H9 (cell line): ENCODE measurements at regions not wholly inside any gene's neighbourhood (a gene's known extent, or its start where the extent isn't known, plus 50 kb on each side); places are given as distances from the start of the nearest gene placed in this dataset.

Experiments
- DNase-seq: peaks from one replicate; pipeline ENCODE4 v3.0.0-alpha.2; 2017
- H2AFZ ChIP-seq: one replicate; pipeline ENCODE4 v1.6.1; 2013; ENCODE audit warnings: mild to moderate bottlenecking, low read length, control low read depth, moderate library complexity
- H2AK5ac ChIP-seq: 2 replicates; pipeline ENCODE4 v1.6.1; 2013; ENCODE audit warnings: low read length, control low read depth, mixed read lengths; ENCODE audit not compliant: insufficient read length
- H2BK120ac ChIP-seq: one replicate; pipeline ENCODE4 v1.6.1; 2013; ENCODE audit warnings: low read depth, mild to moderate bottlenecking, low read length, control low read depth, inconsistent platforms; ENCODE audit not compliant: poor library complexity, severe bottlenecking
- H2BK12ac ChIP-seq: 2 replicates; pipeline ENCODE4 v1.6.1; 2013; ENCODE audit warnings: low read length, control low read depth, mixed read lengths, low read depth; ENCODE audit not compliant: insufficient read length
- H2BK15ac ChIP-seq: 2 replicates; pipeline ENCODE4 v1.6.1; 2013; ENCODE audit warnings: low read depth, low read length, control low read depth
- H2BK20ac ChIP-seq: one replicate; pipeline ENCODE4 v1.6.1; 2013; ENCODE audit warnings: low read depth, mild to moderate bottlenecking, low read length, control low read depth, inconsistent platforms; ENCODE audit not compliant: poor library complexity, severe bottlenecking
- H2BK5ac ChIP-seq: 2 replicates; pipeline ENCODE4 v1.6.1; 2013; ENCODE audit warnings: low read length, control low read depth, mixed read lengths; ENCODE audit not compliant: insufficient read length
- H3K14ac ChIP-seq: 2 replicates; pipeline ENCODE4 v1.6.1; 2013; ENCODE audit warnings: low read length, control low read depth; ENCODE audit not compliant: insufficient read depth
- H3K18ac ChIP-seq: 2 replicates; pipeline ENCODE4 v1.6.1; 2013; ENCODE audit warnings: low read depth, mild to moderate bottlenecking, mixed read lengths, low read length, control low read depth; ENCODE audit not compliant: insufficient read length
- H3K23ac ChIP-seq: 2 replicates; pipeline ENCODE4 v1.6.1; 2013; ENCODE audit warnings: low read length, control low read depth, mixed read lengths, low read depth; ENCODE audit not compliant: insufficient read length
- H3K23me2 ChIP-seq: 2 replicates; pipeline ENCODE4 v1.6.1; 2013; ENCODE audit warnings: low read depth, mild to moderate bottlenecking, mixed read lengths, low read length, control low read depth; ENCODE audit not compliant: insufficient read length, poor library complexity, severe bottlenecking
- H3K27ac ChIP-seq: 2 replicates; pipeline ENCODE4 v1.5.1; 2013; ENCODE audit warnings: low read length, control low read depth, mixed read lengths, low read depth; ENCODE audit not compliant: insufficient read length
- H3K27me3 ChIP-seq: 2 replicates; pipeline ENCODE4 v1.6.1; 2013; ENCODE audit warnings: low read length, control low read depth, inconsistent platforms; ENCODE audit not compliant: insufficient read depth
- H3K4ac ChIP-seq: 2 replicates; pipeline ENCODE4 v1.6.1; 2013; ENCODE audit warnings: low read depth, mild to moderate bottlenecking, control low read depth, inconsistent platforms, low read length, moderate library complexity
- H3K4me1 ChIP-seq: 2 replicates; pipeline ENCODE4 v1.6.1; 2013; ENCODE audit warnings: low read length, control low read depth, inconsistent platforms; ENCODE audit not compliant: insufficient read depth
- H3K4me2 ChIP-seq: 2 replicates; pipeline ENCODE4 v1.6.1; 2013; ENCODE audit warnings: low read length, control low read depth, mixed read lengths; ENCODE audit not compliant: insufficient read length, insufficient read depth
- H3K56ac ChIP-seq: 2 replicates; pipeline ENCODE4 v1.6.1; 2013; ENCODE audit warnings: low read depth, mild to moderate bottlenecking, mixed read lengths, low read length, control low read depth; ENCODE audit not compliant: insufficient read length
- H3K79me1 ChIP-seq: 2 replicates; pipeline ENCODE4 v1.6.1; 2013; ENCODE audit warnings: low read depth, mild to moderate bottlenecking, moderate library complexity, low read length, control low read depth, inconsistent platforms; ENCODE audit not compliant: insufficient read depth, poor library complexity, severe bottlenecking
- H3K79me2 ChIP-seq: 2 replicates; pipeline ENCODE4 v1.6.1; 2013; ENCODE audit warnings: low read length, control low read depth, inconsistent platforms; ENCODE audit not compliant: insufficient read depth
- H3K9ac ChIP-seq: 2 replicates; pipeline ENCODE4 v1.6.1; 2013; ENCODE audit warnings: low read length, control low read depth, mixed read lengths; ENCODE audit not compliant: insufficient read length; ENCODE audit errors: extremely low read depth
- H3K9me3 ChIP-seq: one replicate; pipeline ENCODE4 v1.6.1; 2013; ENCODE audit warnings: low read depth, low read length, inconsistent platforms; ENCODE audit not compliant: control insufficient read depth
- H3T11ph ChIP-seq: one replicate; pipeline ENCODE4 v1.6.1; 2013; ENCODE audit warnings: mild to moderate bottlenecking, low read length, control low read depth, inconsistent platforms
- H4K20me1 ChIP-seq: one replicate; pipeline ENCODE4 v1.6.1; 2013; ENCODE audit not compliant: control insufficient read depth, insufficient read length, insufficient read depth
- H4K5ac ChIP-seq: 2 replicates; pipeline ENCODE4 v1.6.1; 2013; ENCODE audit warnings: low read depth, mild to moderate bottlenecking, mixed read lengths, low read length, control low read depth; ENCODE audit not compliant: insufficient read length
- H4K8ac ChIP-seq: replicated peaks from 2 replicates; pipeline ENCODE4 v1.6.1; 2013; ENCODE audit warnings: low read length, control low read depth, mixed read lengths, low read depth; ENCODE audit not compliant: insufficient read length
- H4K91ac ChIP-seq: 2 replicates; pipeline ENCODE4 v1.6.1; 2013; ENCODE audit warnings: low read depth, mild to moderate bottlenecking, moderate library complexity, mixed read lengths, low read length, control low read depth; ENCODE audit not compliant: insufficient read length
- H3K27ac Mint-ChIP-seq, 3 experiments: 2 replicates in 2 of 3; 3 replicates in 1 of 3; pipeline ENCODE4 v1.8.0; 2020 to 2021; ENCODE audit warnings: mixed read lengths in 3 of 3, mild to moderate bottlenecking in 1 of 3, moderate library complexity in 1 of 3
- H3K27me3 Mint-ChIP-seq: 2 replicates; pipeline ENCODE4 v1.8.0; 2021; ENCODE audit warnings: low read depth, mild to moderate bottlenecking, moderate library complexity, mixed read lengths
- H3K36me3 Mint-ChIP-seq, 3 experiments: 2 replicates in 2 of 3; 3 replicates in 1 of 3; pipeline ENCODE4 v1.8.0; 2020 to 2021; ENCODE audit warnings: low read depth in 3 of 3, mixed read lengths in 3 of 3; ENCODE audit not compliant: insufficient read depth in 1 of 3
- H3K4me1 Mint-ChIP-seq, 2 experiments: 2 replicates each; pipeline ENCODE4 v1.8.0; 2020; ENCODE audit warnings: mixed read lengths in 2 of 2
- H3K4me3 Mint-ChIP-seq, 2 experiments: 2 replicates in 1 of 2; 3 replicates in 1 of 2; pipeline ENCODE4 v1.8.0; 2020 to 2021; ENCODE audit warnings: mild to moderate bottlenecking in 2 of 2, mixed read lengths in 2 of 2, moderate library complexity in 1 of 2
- H3K9me3 Mint-ChIP-seq, 2 experiments: 2 replicates in 1 of 2; 3 replicates in 1 of 2; pipeline ENCODE4 v1.8.0; 2020; ENCODE audit warnings: mild to moderate bottlenecking in 2 of 2, mixed read lengths in 2 of 2, moderate library complexity in 1 of 2
- WGBS: extraction: QIAGEN DNeasy Blood & Tissue Kit; methylation state at CpG from one replicate; pipeline ENCODE4 v1.1.7; 2013; ENCODE audit warnings: missing lambda C conversion rate, low lambda C conversion rate, mixed read lengths; ENCODE audit not compliant: insufficient read length; ENCODE audit errors: extremely low coverage; 5-methylcytosine and 5-hydroxymethylcytosine counted together
- TF ChIP-seq, protein P1 (sequence below): fragments of 200-600 bp; sonication (generic); conservative IDR thresholded peaks from 3 replicates; pipeline ENCODE4 v1.8.0; 2021; ENCODE audit warnings: antibody characterized with exemption, mild to moderate bottlenecking

- Histone ChIP-seq H3K27ac (no peak overlapping the region), H2AK5ac (no peak overlapping the region), H3K4me1 (no peaks in the 10 kb centered on the region), H3K4ac (no peak overlapping the region), H3K9ac (no peak overlapping the region), H4K20me1 (no peaks in the 10 kb centered on the region), H2AFZ (no peak overlapping the region), H2BK12ac (no peak overlapping the region), H3K56ac (no peak overlapping the region), H3K23me2 (no peaks in the 10 kb centered on the region), H4K91ac (no peak overlapping the region), H3K18ac (no peak overlapping the region), H3K79me2 (no peaks in the 10 kb centered on the region), H2BK20ac (no peak overlapping the region), H3T11ph (no peak overlapping the region), H2BK15ac (no peak overlapping the region), H3K23ac (no peak overlapping the region), H3K9me3 (no peaks in the 10 kb centered on the region), H4K8ac (no peak overlapping the region), H3K4me2 (no peak overlapping the region), H3K27me3 (no peaks in the 10 kb centered on the region), H2BK120ac (no peak overlapping the region), H3K14ac (no peak overlapping the region), H3K79me1 (no peaks in the 10 kb centered on the region), H2BK5ac (no peak overlapping the region), H4K5ac (no peak overlapping the region)
- Mint-ChIP-seq H3K27ac (no peak overlapping the region), H3K4me1 (peaks cover 0 to 11% of the 10 kb centered on the region in 2 experiments; a peak in 1 of 4 replicates), H3K36me3 (peaks cover 0 to 2% (median 0%) of the 10 kb centered on the region in 3 experiments; a peak in 2 of 7 replicates), H3K4me3 (no peak overlapping the region), H3K27me3 (0 out of 2 replicates have a peak, but pooled peaks cover 2% of the 10 kb centered on the region), H3K9me3 (peaks cover 0 to 5% of the 10 kb centered on the region in 2 experiments; a peak in 3 of 5 replicates)
- TF ChIP-seq, protein P1, sequence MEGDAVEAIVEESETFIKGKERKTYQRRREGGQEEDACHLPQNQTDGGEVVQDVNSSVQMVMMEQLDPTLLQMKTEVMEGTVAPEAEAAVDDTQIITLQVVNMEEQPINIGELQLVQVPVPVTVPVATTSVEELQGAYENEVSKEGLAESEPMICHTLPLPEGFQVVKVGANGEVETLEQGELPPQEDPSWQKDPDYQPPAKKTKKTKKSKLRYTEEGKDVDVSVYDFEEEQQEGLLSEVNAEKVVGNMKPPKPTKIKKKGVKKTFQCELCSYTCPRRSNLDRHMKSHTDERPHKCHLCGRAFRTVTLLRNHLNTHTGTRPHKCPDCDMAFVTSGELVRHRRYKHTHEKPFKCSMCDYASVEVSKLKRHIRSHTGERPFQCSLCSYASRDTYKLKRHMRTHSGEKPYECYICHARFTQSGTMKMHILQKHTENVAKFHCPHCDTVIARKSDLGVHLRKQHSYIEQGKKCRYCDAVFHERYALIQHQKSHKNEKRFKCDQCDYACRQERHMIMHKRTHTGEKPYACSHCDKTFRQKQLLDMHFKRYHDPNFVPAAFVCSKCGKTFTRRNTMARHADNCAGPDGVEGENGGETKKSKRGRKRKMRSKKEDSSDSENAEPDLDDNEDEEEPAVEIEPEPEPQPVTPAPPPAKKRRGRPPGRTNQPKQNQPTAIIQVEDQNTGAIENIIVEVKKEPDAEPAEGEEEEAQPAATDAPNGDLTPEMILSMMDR = no peak
- no peak for DNase-seq
- WGBS = no CpG with 5 or more reads among the region's 4 CpGs
Observed at GRCh38 chr2:215880970-215881369, 132.4 kb downstream of the MREG start.
